ENCODE measurements at regions not wholly inside any gene's neighbourhood (a gene's known extent, or its start where the extent isn't known, plus 50 kb on each side); places are given as distances from the start of the nearest gene placed in this dataset.

GRCh38 chr1:238115852-238116251 lies 225.1 kb upstream of the ZP4 start:
- no peak for DNase-seq (ENCODE audit: low read depth)

- DNase-seq (ENCODE audit: low read depth): no peak
Observed at GRCh38 chr1:238112952-238113621, 222.4 kb upstream of the ZP4 start.

GRCh38 chr1:238111516-238111915 lies 220.8 kb upstream of the ZP4 start:
- no peak for DNase-seq (ENCODE audit: low read depth)

- DNase-seq (ENCODE audit: low read depth): no peak
Observed at GRCh38 chr1:238111081-238111480, 220.4 kb upstream of the ZP4 start.

GRCh38 chr1:238108417-238108816 lies 217.7 kb upstream of the ZP4 start:
- DNase-seq (ENCODE audit: low read depth): no peak

- no peak for DNase-seq (ENCODE audit: low read depth)
Observed at GRCh38 chr1:238107322-238107721, 216.6 kb upstream of the ZP4 start.

- DNase-seq (ENCODE audit: low read depth): no peak
Observed at GRCh38 chr1:238104752-238105151, 214.0 kb upstream of the ZP4 start.

- no peak for DNase-seq (ENCODE audit: low read depth)
Observed at GRCh38 chr1:238101923-238102322, 211.2 kb upstream of the ZP4 start.

- DNase-seq (ENCODE audit: low read depth): no peak
Observed at GRCh38 chr1:238099871-238100270, 209.1 kb upstream of the ZP4 start.

GRCh38 chr1:238089615-238090014 lies 198.9 kb upstream of the ZP4 start:
- DNase-seq (ENCODE audit: low read depth): no peak

GRCh38 chr1:238088560-238089290 lies 198.0 kb upstream of the ZP4 start:
- DNase-seq (ENCODE audit: low read depth): no peak

GRCh38 chr1:238073991-238074390 lies 183.3 kb upstream of the ZP4 start:
- no peak for DNase-seq (ENCODE audit: low read depth)

- DNase-seq (ENCODE audit: low read depth): no peak
Observed at GRCh38 chr1:238071061-238071460, 180.3 kb upstream of the ZP4 start.

- DNase-seq (ENCODE audit: low read depth): no peak
Observed at GRCh38 chr1:238063454-238063853, 172.7 kb upstream of the ZP4 start.

- no peak for DNase-seq (ENCODE audit: low read depth)
Observed at GRCh38 chr1:238061967-238062613, 171.4 kb upstream of the ZP4 start.

- no peak for DNase-seq (ENCODE audit: low read depth)
Observed at GRCh38 chr1:238060061-238060460, 169.3 kb upstream of the ZP4 start.

GRCh38 chr1:238052496-238053266 lies 162.0 kb upstream of the ZP4 start:
- no peak for DNase-seq (ENCODE audit: low read depth)

- no peak for DNase-seq (ENCODE audit: low read depth)
Observed at GRCh38 chr1:238029126-238029525, 138.4 kb upstream of the ZP4 start.

GRCh38 chr1:238027366-238027765 lies 136.6 kb upstream of the ZP4 start:
- no peak for DNase-seq (ENCODE audit: low read depth)

- DNase-seq (ENCODE audit: low read depth): no peak
Observed at GRCh38 chr1:238023137-238023536, 132.4 kb upstream of the ZP4 start.

GRCh38 chr1:238018214-238018613 lies 127.5 kb upstream of the ZP4 start:
- no peak for DNase-seq (ENCODE audit: low read depth)

GRCh38 chr1:238006779-238007178 lies 116.1 kb upstream of the ZP4 start:
- DNase-seq (ENCODE audit: low read depth): no peak

GRCh38 chr1:238005116-238005515 lies 114.4 kb upstream of the ZP4 start:
- no peak for DNase-seq (ENCODE audit: low read depth)

Data from GM04504 (cell line).